ENCODE measurements at regions not wholly inside any gene's neighbourhood (a gene's known extent, or its start where the extent isn't known, plus 50 kb on each side); places are given as distances from the start of the nearest gene placed in this dataset.

DNA sequence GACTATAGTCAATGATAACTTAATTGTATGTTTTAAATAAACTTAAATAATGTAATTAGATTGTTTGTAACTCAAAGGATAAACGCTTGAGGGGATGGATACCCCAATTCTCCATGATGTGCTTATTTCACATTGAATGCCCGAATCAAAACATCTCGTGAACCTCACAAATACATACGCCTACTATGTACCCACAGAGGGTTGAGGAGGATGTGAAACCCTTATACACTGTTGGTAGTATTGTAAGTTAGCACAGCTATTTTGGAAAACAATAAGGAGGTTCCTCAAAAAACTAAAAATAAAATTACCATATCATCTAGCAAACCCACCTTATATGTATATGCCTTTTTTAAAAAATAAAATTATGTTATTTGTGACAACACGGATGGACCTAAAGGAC lies 198.6 kb downstream of the MRPL39 start:
- ATAC-seq = no peak
- H3K4me3 ChIP-seq = no peak overlapping the region
- no peaks in the 10 kb centered on the region for H3K4me1 ChIP-seq
- no peaks in the 10 kb centered on the region for H3K36me3 ChIP-seq
- WGBS, 2 donors (ENCODE audit: low coverage in 1 of 2) = 72 to 89% methylated on average over 5 of the region's 5 CpGs
- H3K9me3 ChIP-seq = no peaks in the 10 kb centered on the region
- TF ChIP-seq POLR2A (IDR thresholded peaks at IDR 0.05) = no peak
- no peak for TF ChIP-seq EP300 (IDR thresholded peaks at IDR 0.05)
- TF ChIP-seq, protein P1, sequence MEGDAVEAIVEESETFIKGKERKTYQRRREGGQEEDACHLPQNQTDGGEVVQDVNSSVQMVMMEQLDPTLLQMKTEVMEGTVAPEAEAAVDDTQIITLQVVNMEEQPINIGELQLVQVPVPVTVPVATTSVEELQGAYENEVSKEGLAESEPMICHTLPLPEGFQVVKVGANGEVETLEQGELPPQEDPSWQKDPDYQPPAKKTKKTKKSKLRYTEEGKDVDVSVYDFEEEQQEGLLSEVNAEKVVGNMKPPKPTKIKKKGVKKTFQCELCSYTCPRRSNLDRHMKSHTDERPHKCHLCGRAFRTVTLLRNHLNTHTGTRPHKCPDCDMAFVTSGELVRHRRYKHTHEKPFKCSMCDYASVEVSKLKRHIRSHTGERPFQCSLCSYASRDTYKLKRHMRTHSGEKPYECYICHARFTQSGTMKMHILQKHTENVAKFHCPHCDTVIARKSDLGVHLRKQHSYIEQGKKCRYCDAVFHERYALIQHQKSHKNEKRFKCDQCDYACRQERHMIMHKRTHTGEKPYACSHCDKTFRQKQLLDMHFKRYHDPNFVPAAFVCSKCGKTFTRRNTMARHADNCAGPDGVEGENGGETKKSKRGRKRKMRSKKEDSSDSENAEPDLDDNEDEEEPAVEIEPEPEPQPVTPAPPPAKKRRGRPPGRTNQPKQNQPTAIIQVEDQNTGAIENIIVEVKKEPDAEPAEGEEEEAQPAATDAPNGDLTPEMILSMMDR (IDR thresholded peaks at IDR 0.05) = no peak
- TF ChIP-seq POLR2AphosphoS5 (IDR thresholded peaks at IDR 0.05) = no peak
- H3K27ac ChIP-seq = no peak overlapping the region
- H3K27me3 ChIP-seq = no peaks in the 10 kb centered on the region

DNA sequence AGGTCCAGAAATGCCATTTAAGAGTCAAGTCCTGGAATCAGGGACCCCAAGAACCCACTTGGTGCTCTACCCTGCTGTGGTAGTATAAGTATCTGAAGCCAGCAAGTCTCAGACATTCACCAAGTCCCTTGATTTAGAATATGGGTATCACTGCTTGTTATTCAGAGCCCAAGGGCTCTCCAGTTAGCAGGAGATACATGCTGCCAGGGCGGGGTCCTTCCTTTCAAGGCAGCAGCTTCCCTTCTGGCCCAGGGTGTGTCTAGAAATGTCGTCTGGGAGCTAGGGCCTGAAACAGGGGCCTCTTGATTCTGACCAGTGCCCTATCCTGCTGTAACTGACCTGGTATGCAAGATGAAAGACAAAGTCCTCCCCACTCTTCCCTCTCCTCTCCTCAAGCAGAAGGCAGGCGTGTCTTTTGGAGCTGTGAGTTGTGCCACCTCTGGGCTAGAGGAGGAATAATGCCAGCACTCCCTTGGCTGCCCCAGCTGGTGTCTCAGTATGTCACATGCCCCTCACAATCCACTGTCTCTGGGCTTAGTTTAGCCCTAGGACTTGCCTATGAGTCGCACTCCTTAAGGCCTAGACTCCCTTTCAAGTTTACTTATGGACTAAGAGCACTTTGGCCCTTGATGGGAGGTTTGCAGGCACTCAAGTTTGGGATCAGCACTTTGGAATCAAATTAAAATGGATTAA lies 200.2 kb downstream of the MRPL39 start:
- TF ChIP-seq EP300 (IDR thresholded peaks at IDR 0.05) (no peak), POLR2A (IDR thresholded peaks at IDR 0.05) (no peak), POLR2AphosphoS5 (IDR thresholded peaks at IDR 0.05) (no peak)
- TF ChIP-seq, protein P1 (IDR thresholded peaks at IDR 0.05) = no peak
- Histone ChIP-seq H3K27ac (no peak overlapping the region), H3K4me3 (no peak overlapping the region), H3K4me1 (no peaks in the 10 kb centered on the region), H3K27me3 (no peaks in the 10 kb centered on the region), H3K36me3 (no peaks in the 10 kb centered on the region), H3K9me3 (no peaks in the 10 kb centered on the region)
- WGBS, 2 donors (ENCODE audit: low coverage in 1 of 2) = 50% methylated on average over 1 of the region's 4 CpGs; no CpG with 5 or more reads in 1 of the 2 donors
- no peak for ATAC-seq

DNA sequence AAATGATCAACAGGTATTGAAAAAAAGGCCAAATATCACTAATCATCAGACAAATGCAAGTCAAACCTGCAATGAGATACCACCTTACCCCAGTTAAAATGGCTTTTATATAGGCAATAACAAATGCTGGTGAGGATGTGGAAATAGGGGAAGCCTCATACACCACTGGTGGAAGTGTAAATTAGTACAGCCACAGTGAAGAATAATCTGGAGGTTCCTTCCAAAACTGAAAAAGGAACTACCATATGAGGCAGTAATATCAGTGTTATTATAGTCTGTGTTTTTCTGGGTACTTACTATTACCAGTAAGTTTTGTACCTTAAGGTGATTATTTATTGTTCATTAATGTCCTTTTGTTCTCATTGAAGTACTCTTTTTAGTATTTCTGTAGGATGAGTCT lies 201.3 kb downstream of the MRPL39 start:
- ATAC-seq = no peak

DNA sequence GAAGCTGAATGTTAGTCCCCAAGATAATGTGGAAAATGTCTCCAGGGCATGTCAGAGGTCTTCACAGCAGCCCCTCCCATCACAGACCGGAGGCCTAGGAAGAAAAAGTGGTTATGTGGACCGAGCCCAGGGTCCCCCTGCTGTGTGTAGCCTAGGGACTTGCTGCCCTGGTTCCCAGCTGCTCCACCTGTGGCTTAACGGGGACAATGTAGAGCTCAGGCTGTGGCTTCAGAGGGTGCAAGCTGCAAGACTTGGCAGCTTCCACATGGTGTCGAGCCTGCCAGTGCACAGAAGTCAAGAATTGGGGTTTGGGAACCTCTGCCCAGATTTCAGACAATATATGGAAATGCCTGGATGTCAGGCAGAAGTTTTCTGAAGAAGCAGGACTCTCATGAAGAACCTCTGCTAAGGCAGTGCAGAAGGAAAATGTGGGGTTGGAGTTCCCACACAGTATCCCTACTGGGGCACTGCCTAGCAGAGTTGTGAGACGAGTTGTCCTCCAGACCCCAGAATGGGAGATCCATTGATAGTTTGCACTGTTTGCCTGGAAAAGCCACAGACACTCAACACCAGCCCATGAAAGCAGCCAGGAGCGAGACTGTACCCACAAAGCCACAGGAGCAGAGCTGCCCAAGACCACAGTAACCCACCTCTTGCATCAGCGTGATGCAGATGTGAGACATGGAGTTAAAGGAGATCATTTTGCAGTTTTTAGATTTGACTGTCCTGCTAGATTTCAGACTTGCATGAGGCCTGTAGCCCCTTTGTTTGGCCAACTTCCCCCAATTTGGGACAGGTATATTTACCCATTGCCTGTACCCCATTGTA lies 204.9 kb downstream of the MRPL39 start:
- H3K4me1 ChIP-seq = no peaks in the 10 kb centered on the region
- no peak overlapping the region for H3K4me3 ChIP-seq
- H3K9me3 ChIP-seq = no peaks in the 10 kb centered on the region
- H3K27ac ChIP-seq = no peak overlapping the region
- no peaks in the 10 kb centered on the region for H3K36me3 ChIP-seq
- ATAC-seq = no peak
- no peaks in the 10 kb centered on the region for H3K27me3 ChIP-seq
- 65 to 100% methylated on average over 1 to 6 of the region's 7 CpGs for WGBS, 2 donors (ENCODE audit: low coverage in 1 of 2)
- TF ChIP-seq POLR2AphosphoS5 (IDR thresholded peaks at IDR 0.05) = no peak
- TF ChIP-seq POLR2A (IDR thresholded peaks at IDR 0.05) = no peak
- TF ChIP-seq, protein P1 (IDR thresholded peaks at IDR 0.05) = no peak
- no peak for TF ChIP-seq EP300 (IDR thresholded peaks at IDR 0.05)

More for the DNA sequence above, 201.3 kb downstream of the MRPL39 start:
- TF ChIP-seq, protein P1 (IDR thresholded peaks at IDR 0.05) = no peak
- TF ChIP-seq POLR2A (IDR thresholded peaks at IDR 0.05) (no peak), EP300 (IDR thresholded peaks at IDR 0.05) (no peak), POLR2AphosphoS5 (IDR thresholded peaks at IDR 0.05) (no peak)
- Histone ChIP-seq H3K9me3 (no peaks in the 10 kb centered on the region), H3K4me3 (no peak overlapping the region), H3K36me3 (no peaks in the 10 kb centered on the region), H3K27ac (no peak overlapping the region), H3K27me3 (no peaks in the 10 kb centered on the region), H3K4me1 (no peaks in the 10 kb centered on the region)

DNA sequence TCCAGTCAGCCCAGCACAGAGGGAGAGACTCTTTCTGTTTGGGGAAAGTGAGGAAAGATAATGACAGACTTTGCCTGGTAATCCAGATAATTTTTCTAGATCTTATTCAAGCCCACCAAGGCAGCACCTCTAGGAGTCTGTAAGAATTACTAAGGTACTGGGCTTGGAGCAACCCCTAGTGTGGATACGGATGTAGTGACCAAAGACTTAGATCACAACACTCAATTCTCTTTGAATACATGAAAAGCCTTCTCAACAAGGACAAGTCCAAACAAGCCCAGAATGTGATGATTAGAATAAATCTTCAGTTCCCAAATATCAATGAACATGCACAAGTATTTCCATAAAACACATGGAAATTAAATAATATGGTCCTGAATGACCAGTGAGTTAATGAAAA lies 206.9 kb downstream of the MRPL39 start:
- no peak for ATAC-seq

More for the DNA sequence above, 206.9 kb downstream of the MRPL39 start:
- Histone ChIP-seq H3K36me3 (no peaks in the 10 kb centered on the region), H3K9me3 (no peaks in the 10 kb centered on the region), H3K4me3 (no peak overlapping the region), H3K27me3 (no peaks in the 10 kb centered on the region), H3K4me1 (no peaks in the 10 kb centered on the region), H3K27ac (no peak overlapping the region)
- WGBS, 2 donors (ENCODE audit: low coverage in 1 of 2) = 86 to 100% methylated on average over 1 of the region's 1 CpG
- TF ChIP-seq, protein P1 (IDR thresholded peaks at IDR 0.05) = no peak
- no peak for TF ChIP-seq POLR2AphosphoS5 (IDR thresholded peaks at IDR 0.05)
- no peak for TF ChIP-seq EP300 (IDR thresholded peaks at IDR 0.05)
- no peak for TF ChIP-seq POLR2A (IDR thresholded peaks at IDR 0.05)
